ENCODE measurements at regions not wholly inside any gene's neighbourhood (a gene's known extent, or its start where the extent isn't known, plus 50 kb on each side); places are given as distances from the start of the nearest gene placed in this dataset.

DNA sequence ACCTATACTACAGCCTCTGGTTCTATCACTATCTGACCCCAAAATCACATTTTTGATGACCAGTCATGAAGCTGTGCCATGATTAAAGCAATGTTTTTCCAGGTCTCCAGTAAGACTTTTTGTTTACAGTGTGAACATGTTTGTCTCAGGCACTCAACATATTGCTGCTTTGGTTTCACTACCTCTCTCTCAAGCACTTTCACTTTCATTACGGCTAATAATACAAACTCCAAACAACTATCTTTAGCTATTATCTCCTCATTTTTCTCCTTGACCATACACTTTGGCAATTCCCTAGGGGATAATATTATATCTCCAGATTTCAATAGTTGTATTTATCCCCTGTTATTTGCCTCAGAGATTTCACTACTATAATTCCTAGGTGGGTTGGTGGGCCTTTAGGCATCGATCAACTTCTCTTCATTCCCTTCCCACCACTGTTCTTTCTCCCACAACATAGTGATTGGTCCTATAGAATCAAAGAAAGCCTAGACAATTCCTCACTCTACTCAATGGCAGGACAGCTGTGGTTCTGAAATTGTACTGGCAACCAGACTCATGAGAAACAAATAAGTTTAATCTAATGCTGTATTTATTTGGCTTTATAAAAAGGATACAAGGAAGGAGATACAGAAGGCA lies 261.4 kb upstream of the ZWINT start:
- Histone ChIP-seq H3K9me3 (ENCODE audit: low read length) (no peaks in the 10 kb centered on the region), H3K9me2 (ENCODE audit: insufficient read depth, low read length) (no peaks in the 10 kb centered on the region), H3K4me1 (ENCODE audit: insufficient read depth, low read length, poor library complexity, severe bottlenecking) (peaks cover 41% of the 10 kb centered on the region), H3K27ac (ENCODE audit: low read depth, low read length, poor library complexity, severe bottlenecking) (peak overlapping the region; percentile 51), H3K79me2 (ENCODE audit: insufficient read depth, low read depth, low read length) (no peaks in the 10 kb centered on the region), H3K36me3 (ENCODE audit: insufficient read depth, low read length) (0 out of 2 replicates have a peak, but pooled peaks cover 5% of the 10 kb centered on the region), H2AFZ (ENCODE audit: low read length) (peak overlapping the region; percentile 99), H3K4me2 (ENCODE audit: low read length) (peak overlapping the region; percentile 71), H3K4me3 (ENCODE audit: low read depth, low read length, poor library complexity, severe bottlenecking) (peak overlapping the region; percentile 46), H4K20me1 (ENCODE audit: insufficient read depth, low read length) (no peaks in the 10 kb centered on the region)
- peak; percentile 65 for DNase-seq (ENCODE audit: low spot score)
- CTCF ChIA-PET (ENCODE audit: unreplicated experiment): no interaction called here
- no TSS peak for BruUV-seq (replicated peaks)
- TF ChIP-seq EZH2phosphoT487 (IDR thresholded peaks at IDR 0.05; ENCODE audit: borderline replicate concordance, low read depth, low read length): no peak
- TF ChIP-seq, protein P1, sequence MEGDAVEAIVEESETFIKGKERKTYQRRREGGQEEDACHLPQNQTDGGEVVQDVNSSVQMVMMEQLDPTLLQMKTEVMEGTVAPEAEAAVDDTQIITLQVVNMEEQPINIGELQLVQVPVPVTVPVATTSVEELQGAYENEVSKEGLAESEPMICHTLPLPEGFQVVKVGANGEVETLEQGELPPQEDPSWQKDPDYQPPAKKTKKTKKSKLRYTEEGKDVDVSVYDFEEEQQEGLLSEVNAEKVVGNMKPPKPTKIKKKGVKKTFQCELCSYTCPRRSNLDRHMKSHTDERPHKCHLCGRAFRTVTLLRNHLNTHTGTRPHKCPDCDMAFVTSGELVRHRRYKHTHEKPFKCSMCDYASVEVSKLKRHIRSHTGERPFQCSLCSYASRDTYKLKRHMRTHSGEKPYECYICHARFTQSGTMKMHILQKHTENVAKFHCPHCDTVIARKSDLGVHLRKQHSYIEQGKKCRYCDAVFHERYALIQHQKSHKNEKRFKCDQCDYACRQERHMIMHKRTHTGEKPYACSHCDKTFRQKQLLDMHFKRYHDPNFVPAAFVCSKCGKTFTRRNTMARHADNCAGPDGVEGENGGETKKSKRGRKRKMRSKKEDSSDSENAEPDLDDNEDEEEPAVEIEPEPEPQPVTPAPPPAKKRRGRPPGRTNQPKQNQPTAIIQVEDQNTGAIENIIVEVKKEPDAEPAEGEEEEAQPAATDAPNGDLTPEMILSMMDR (conservative IDR thresholded peaks at IDR 0.05; ENCODE audit: low read length): no peak
- intact Hi-C loops (cut with micrococcal nuclease; ENCODE audit: unreplicated experiment): no loop called here
- POLR2A ChIA-PET: interaction anchor here (0.8 to 1.6 kb wide), 8 partner anchors 8 to 261 kb away, joined by 3 to 5 read pairs (median 3); partner anchors contain the start of gene ZWINT

DNA sequence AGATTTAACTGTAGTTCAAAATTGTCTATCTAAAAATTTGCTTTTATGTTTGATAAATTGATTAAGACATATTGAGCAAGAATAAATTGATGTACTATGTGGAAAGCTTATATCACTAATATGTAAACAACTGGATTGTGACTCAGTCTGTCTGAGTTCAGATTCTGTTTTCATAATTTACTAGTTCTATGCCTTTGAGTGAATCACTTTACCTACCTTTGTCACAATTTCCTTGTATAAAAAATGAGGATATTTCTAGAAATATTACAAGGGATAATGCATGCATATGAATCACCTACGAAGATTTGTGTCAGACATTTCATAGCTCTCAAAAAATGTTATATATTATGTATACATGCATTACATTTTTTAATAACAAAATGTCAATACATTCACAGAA lies 245.1 kb upstream of the ZWINT start:
- H3K9me3 ChIP-seq (ENCODE audit: low read length): peaks cover 3% of the 10 kb centered on the region; the same call in 1 of the 2 replicates
- peaks cover 13% of the 10 kb centered on the region for H3K4me1 ChIP-seq (ENCODE audit: insufficient read depth, low read length, poor library complexity, severe bottlenecking)
- H3K4me2 ChIP-seq (ENCODE audit: low read length): no peak overlapping the region
- H3K27ac ChIP-seq (ENCODE audit: low read depth, low read length, poor library complexity, severe bottlenecking): no peak overlapping the region
- H3K36me3 ChIP-seq (ENCODE audit: insufficient read depth, low read length): no peaks in the 10 kb centered on the region
- TF ChIP-seq, protein P1 (conservative IDR thresholded peaks at IDR 0.05; ENCODE audit: low read length): no peak
- TF ChIP-seq EZH2phosphoT487 (IDR thresholded peaks at IDR 0.05; ENCODE audit: borderline replicate concordance, low read depth, low read length): no peak
- no TSS peak for BruUV-seq (replicated peaks)
- no peaks in the 10 kb centered on the region for H3K79me2 ChIP-seq (ENCODE audit: insufficient read depth, low read depth, low read length)
- intact Hi-C loops (cut with micrococcal nuclease; ENCODE audit: unreplicated experiment): no loop called here
- H3K4me3 ChIP-seq (ENCODE audit: low read depth, low read length, poor library complexity, severe bottlenecking): no peak overlapping the region
- peak overlapping the region; percentile 84; the same call in 1 of the 2 replicates for H2AFZ ChIP-seq (ENCODE audit: low read length)
- H3K9me2 ChIP-seq (ENCODE audit: insufficient read depth, low read length): no peaks in the 10 kb centered on the region
- DNase-seq (ENCODE audit: low spot score): no peak
- POLR2A ChIA-PET: interaction anchor here (0.6 to 2.9 kb wide), 10 partner anchors 9 to 331 kb away, joined by 3 to 15 read pairs (median 4); partner anchors contain the start of gene ZWINT
- H4K20me1 ChIP-seq (ENCODE audit: insufficient read depth, low read length): no peaks in the 10 kb centered on the region
- CTCF ChIA-PET (ENCODE audit: unreplicated experiment): no interaction called here

DNA sequence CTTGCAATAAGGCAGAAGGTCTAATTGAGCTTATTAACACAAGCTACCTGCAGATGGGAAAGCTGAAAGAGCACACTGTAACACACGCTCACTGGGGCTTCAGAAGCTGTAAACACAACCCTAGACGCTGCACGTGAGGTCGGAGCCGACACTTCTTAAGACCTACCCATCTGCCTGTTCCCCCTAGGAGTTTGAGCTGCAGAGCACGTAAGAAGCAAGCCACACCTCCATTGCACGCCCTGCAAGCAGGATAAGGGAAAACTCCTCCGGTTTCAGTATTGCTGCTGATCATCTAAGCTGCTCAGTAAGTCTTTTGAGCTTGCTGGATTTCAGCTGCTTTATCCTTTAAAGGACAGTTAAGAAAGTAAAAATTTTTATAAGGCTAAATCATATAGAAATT lies 244.0 kb upstream of the ZWINT start:
- H3K36me3 ChIP-seq (ENCODE audit: insufficient read depth, low read length): no peaks in the 10 kb centered on the region
- H3K79me2 ChIP-seq (ENCODE audit: insufficient read depth, low read depth, low read length): no peaks in the 10 kb centered on the region
- no peaks in the 10 kb centered on the region for H4K20me1 ChIP-seq (ENCODE audit: insufficient read depth, low read length)
- peaks cover 13% of the 10 kb centered on the region for H3K4me1 ChIP-seq (ENCODE audit: insufficient read depth, low read length, poor library complexity, severe bottlenecking)
- peaks cover 3% of the 10 kb centered on the region; the same call in 1 of the 2 replicates for H3K9me3 ChIP-seq (ENCODE audit: low read length)
- no peak overlapping the region for H3K27ac ChIP-seq (ENCODE audit: low read depth, low read length, poor library complexity, severe bottlenecking)
- ChIA-PET CTCF (ENCODE audit: unreplicated experiment) (no interaction called here), POLR2A (interaction anchor here (0.6 to 2.0 kb wide), 10 partner anchors 8 to 244 kb away, joined by 3 to 9 read pairs (median 4); partner anchors contain the start of gene ZWINT)
- H3K9me2 ChIP-seq (ENCODE audit: insufficient read depth, low read length): no peaks in the 10 kb centered on the region
- BruUV-seq (replicated peaks): no TSS peak
- H2AFZ ChIP-seq (ENCODE audit: low read length): peak overlapping the region; percentile 84
- H3K4me2 ChIP-seq (ENCODE audit: low read length): peak overlapping the region; percentile 60
- TF ChIP-seq, protein P1 (conservative IDR thresholded peaks at IDR 0.05; ENCODE audit: low read length): no peak
- no peak for TF ChIP-seq EZH2phosphoT487 (IDR thresholded peaks at IDR 0.05; ENCODE audit: borderline replicate concordance, low read depth, low read length)
- peak; percentile 56 for DNase-seq (ENCODE audit: low spot score)
- intact Hi-C loops (cut with micrococcal nuclease; ENCODE audit: unreplicated experiment): no loop called here
- peak overlapping the region; percentile 32 for H3K4me3 ChIP-seq (ENCODE audit: low read depth, low read length, poor library complexity, severe bottlenecking)
